Esophagus squamous epithelium (tissue), 4 donors: ENCODE measurements at regions not wholly inside any gene's neighbourhood (a gene's known extent, or its start where the extent isn't known, plus 50 kb on each side); places are given as distances from the start of the nearest gene placed in this dataset.

Experiments
- CTCF ChIP-seq, 6 experiments: fragments of 450-650 bp in 4 of 6; fragments of 200-600 bp in 2 of 6; sonication (generic) in 2 of 6; IDR thresholded peaks; one replicate each; pipeline ENCODE4 v1.5.1; 2016 to 2019; ENCODE audit warnings: antibody characterized with exemption in 6 of 6, mild to moderate bottlenecking in 4 of 6, moderate library complexity in 4 of 6
- POLR2A ChIP-seq, 4 donors: fragments of 450-650 bp; IDR thresholded peaks; one replicate each; pipeline ENCODE4 v1.6.1; 2017; ENCODE audit warnings: antibody characterized with exemption in 4 of 4, mild to moderate bottlenecking in 4 of 4, moderate library complexity in 3 of 4

GRCh38 chr12:88947486-88948043 is 367.3 kb upstream of the KITLG start:
- TF ChIP-seq CTCF (IDR thresholded peaks at IDR 0.05) (no peak), POLR2A (IDR thresholded peaks at IDR 0.05) (no peak)
